GM18951 (cell line): ENCODE measurements at regions not wholly inside any gene's neighbourhood (a gene's known extent, or its start where the extent isn't known, plus 50 kb on each side); places are given as distances from the start of the nearest gene placed in this dataset.

Experiments
- POLR2A ChIP-seq: IDR thresholded peaks from 4 replicates; pipeline ENCODE4 v1.6.1; 2011; ENCODE audit warnings: mild to moderate bottlenecking; ENCODE audit not compliant: insufficient read length, insufficient read depth; ENCODE audit errors: extremely low read depth
- in situ Hi-C: fragments of 300-500 bp; cut with MboI; formaldehyde crosslinking; loops from one replicate; pipeline ENCODE4 v1.12.0; 2022; ENCODE audit warnings: low sequenced_read_pairs, mixed read lengths, inconsistent platforms; ENCODE audit not compliant: unreplicated experiment

- TF ChIP-seq POLR2A: no peak
- in situ Hi-C loops: no loop called here
These were observed 70.7 kb upstream of the GTF3A start for GRCh38 chr13:27353708-27354107.

GRCh38 chr13:27354379-27354778 lies 70.0 kb upstream of the GTF3A start:
- no peak for TF ChIP-seq POLR2A
- in situ Hi-C loops: no loop called here

GRCh38 chr13:27355894-27356293 lies 68.5 kb upstream of the GTF3A start:
- no peak for TF ChIP-seq POLR2A
- in situ Hi-C loops: no loop called here

- TF ChIP-seq POLR2A: no peak
- in situ Hi-C loops: no loop called here
These were observed 66.0 kb upstream of the GTF3A start for GRCh38 chr13:27358420-27358819.

GRCh38 chr13:27359199-27359821 lies 65.1 kb upstream of the GTF3A start:
- in situ Hi-C loops: no loop called here
- TF ChIP-seq POLR2A: no peak

GRCh38 chr13:27360562-27360961 lies 63.9 kb upstream of the GTF3A start:
- no peak for TF ChIP-seq POLR2A
- in situ Hi-C loops: loop anchor here (5.0 kb wide), 1 partner anchor 378 kb away; no protein-coding TSS in a partner anchor

GRCh38 chr13:27362064-27362751 lies 62.2 kb upstream of the GTF3A start:
- TF ChIP-seq POLR2A: no peak
- in situ Hi-C loops: loop anchor here (5.0 kb wide), 1 partner anchor 380 kb away; no protein-coding TSS in a partner anchor

GRCh38 chr13:27363637-27364036 lies 60.8 kb upstream of the GTF3A start:
- in situ Hi-C loops: loop anchor here (5.0 kb wide), 1 partner anchor 381 kb away; no protein-coding TSS in a partner anchor

GRCh38 chr13:27367570-27367969 lies 56.8 kb upstream of the GTF3A start:
- no peak for TF ChIP-seq POLR2A
- in situ Hi-C loops: no loop called here

- TF ChIP-seq POLR2A: no peak
- in situ Hi-C loops: loop anchor here (10.0 kb wide), 2 partner anchors 104 to 444 kb away; no protein-coding TSS in a partner anchor
These were observed 54.0 kb upstream of the GTF3A start for GRCh38 chr13:27370305-27370872.

GRCh38 chr13:27371932-27372331 lies 52.5 kb upstream of the GTF3A start:
- in situ Hi-C loops: loop anchor here (10.0 kb wide), 2 partner anchors 103 to 443 kb away; no protein-coding TSS in a partner anchor
- no peak for TF ChIP-seq POLR2A

- in situ Hi-C loops: loop anchor here (10.0 kb wide), 2 partner anchors 102 to 442 kb away; no protein-coding TSS in a partner anchor
- no peak for TF ChIP-seq POLR2A
These were observed 51.5 kb upstream of the GTF3A start for GRCh38 chr13:27372896-27373295.

- TF ChIP-seq POLR2A: no peak
- in situ Hi-C loops: loop anchor here (10.0 kb wide), 2 partner anchors 101 to 441 kb away; no protein-coding TSS in a partner anchor
These were observed 50.2 kb upstream of the GTF3A start for GRCh38 chr13:27374126-27374613.
